Thyroid gland (tissue), 4 donors: ENCODE measurements at regions not wholly inside any gene's neighbourhood (a gene's known extent, or its start where the extent isn't known, plus 50 kb on each side); places are given as distances from the start of the nearest gene placed in this dataset.

Experiments used
- POLR2A ChIP-seq, 2 donors: fragments of 450-650 bp; IDR thresholded peaks; one replicate each; pipeline ENCODE4 v1.6.1; 2017; ENCODE audit warnings: antibody characterized with exemption in 2 of 2, mild to moderate bottlenecking in 2 of 2, moderate library complexity in 1 of 2
- TF ChIP-seq, protein P1 (sequence below), 6 experiments: fragments of 200-600 bp in 3 of 6; fragments of 450-650 bp in 3 of 6; sonication (generic) in 3 of 6; IDR thresholded peaks; one replicate each; pipeline ENCODE4 v1.5.1; 2016 to 2019; ENCODE audit warnings: antibody characterized with exemption in 6 of 6, mild to moderate bottlenecking in 2 of 6, inconsistent platforms in 1 of 6, moderate library complexity in 1 of 6

DNA sequence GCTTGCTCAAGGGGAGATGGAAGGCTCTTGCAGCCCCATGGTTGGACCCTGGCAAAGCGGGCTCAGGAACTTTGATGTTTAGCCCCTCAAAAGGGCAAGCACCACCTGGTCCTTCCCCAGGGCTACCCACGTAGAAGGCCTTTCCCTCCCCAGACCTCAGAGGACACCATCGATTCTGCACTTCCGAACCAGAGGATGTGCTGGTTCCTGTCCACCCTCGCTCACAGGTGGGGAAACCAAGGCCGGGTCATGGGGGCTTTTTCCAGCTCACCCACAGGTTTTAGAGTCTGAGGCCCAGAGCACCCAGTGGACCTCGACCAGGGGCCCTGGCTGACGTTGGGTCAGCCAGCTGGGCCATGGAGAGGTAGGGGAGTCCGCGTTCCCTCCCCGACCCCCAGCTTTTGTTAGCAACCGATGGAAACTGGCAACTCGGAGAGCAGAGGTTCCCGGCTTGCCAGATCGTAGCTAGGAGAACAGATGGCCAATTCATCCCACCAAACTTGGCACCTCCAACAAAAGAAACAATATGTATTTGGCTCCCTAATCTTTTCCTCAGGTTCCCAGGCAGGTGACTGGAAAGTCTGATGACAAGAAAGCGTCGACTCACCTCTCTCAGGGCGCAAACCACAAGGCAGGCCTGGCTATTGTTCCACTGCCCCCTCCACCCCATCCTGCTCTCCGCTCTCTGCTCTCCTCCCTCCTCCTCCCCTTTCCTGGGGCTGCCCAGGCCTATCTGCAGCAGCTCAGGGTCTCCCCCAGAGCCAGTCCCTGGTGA lies 167.6 kb upstream of the SMIM23 start:
- TF ChIP-seq, protein P1, sequence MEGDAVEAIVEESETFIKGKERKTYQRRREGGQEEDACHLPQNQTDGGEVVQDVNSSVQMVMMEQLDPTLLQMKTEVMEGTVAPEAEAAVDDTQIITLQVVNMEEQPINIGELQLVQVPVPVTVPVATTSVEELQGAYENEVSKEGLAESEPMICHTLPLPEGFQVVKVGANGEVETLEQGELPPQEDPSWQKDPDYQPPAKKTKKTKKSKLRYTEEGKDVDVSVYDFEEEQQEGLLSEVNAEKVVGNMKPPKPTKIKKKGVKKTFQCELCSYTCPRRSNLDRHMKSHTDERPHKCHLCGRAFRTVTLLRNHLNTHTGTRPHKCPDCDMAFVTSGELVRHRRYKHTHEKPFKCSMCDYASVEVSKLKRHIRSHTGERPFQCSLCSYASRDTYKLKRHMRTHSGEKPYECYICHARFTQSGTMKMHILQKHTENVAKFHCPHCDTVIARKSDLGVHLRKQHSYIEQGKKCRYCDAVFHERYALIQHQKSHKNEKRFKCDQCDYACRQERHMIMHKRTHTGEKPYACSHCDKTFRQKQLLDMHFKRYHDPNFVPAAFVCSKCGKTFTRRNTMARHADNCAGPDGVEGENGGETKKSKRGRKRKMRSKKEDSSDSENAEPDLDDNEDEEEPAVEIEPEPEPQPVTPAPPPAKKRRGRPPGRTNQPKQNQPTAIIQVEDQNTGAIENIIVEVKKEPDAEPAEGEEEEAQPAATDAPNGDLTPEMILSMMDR (IDR thresholded peaks at IDR 0.05): no peak
- TF ChIP-seq POLR2A (IDR thresholded peaks at IDR 0.05): no peak
